Esophagus muscularis mucosa (tissue), 3 donors: ENCODE measurements at regions not wholly inside any gene's neighbourhood (a gene's known extent, or its start where the extent isn't known, plus 50 kb on each side); places are given as distances from the start of the nearest gene placed in this dataset.
"Not testable (repeated sequence)": the region's sequence is repeated elsewhere in the genome, so short reads cannot be mapped to it uniquely, and the experiment has no call there.

Experiments used
- CTCF ChIP-seq, 3 experiments: fragments of 200-600 bp in 2 of 3; fragments of 450-650 bp in 1 of 3; sonication (generic) in 2 of 3; IDR thresholded peaks; one replicate each; pipeline ENCODE4 v1.5.1; 2017 to 2019; ENCODE audit warnings: antibody characterized with exemption in 3 of 3, mild to moderate bottlenecking in 2 of 3, moderate library complexity in 1 of 3
- POLR2A ChIP-seq: fragments of 450-650 bp; IDR thresholded peaks from one replicate; pipeline ENCODE4 v1.6.1; 2017; ENCODE audit warnings: antibody characterized with exemption, moderate library complexity, mild to moderate bottlenecking, low read depth

GRCh38 chr17:33931148-33931814, 323.8 kb upstream of the CCL2 start:
- not testable (repeated sequence) for TF ChIP-seq POLR2A; CTCF (IDR thresholded peaks at IDR 0.05)
